ENCODE measurements at regions not wholly inside any gene's neighbourhood (a gene's known extent, or its start where the extent isn't known, plus 50 kb on each side); places are given as distances from the start of the nearest gene placed in this dataset.

DNA sequence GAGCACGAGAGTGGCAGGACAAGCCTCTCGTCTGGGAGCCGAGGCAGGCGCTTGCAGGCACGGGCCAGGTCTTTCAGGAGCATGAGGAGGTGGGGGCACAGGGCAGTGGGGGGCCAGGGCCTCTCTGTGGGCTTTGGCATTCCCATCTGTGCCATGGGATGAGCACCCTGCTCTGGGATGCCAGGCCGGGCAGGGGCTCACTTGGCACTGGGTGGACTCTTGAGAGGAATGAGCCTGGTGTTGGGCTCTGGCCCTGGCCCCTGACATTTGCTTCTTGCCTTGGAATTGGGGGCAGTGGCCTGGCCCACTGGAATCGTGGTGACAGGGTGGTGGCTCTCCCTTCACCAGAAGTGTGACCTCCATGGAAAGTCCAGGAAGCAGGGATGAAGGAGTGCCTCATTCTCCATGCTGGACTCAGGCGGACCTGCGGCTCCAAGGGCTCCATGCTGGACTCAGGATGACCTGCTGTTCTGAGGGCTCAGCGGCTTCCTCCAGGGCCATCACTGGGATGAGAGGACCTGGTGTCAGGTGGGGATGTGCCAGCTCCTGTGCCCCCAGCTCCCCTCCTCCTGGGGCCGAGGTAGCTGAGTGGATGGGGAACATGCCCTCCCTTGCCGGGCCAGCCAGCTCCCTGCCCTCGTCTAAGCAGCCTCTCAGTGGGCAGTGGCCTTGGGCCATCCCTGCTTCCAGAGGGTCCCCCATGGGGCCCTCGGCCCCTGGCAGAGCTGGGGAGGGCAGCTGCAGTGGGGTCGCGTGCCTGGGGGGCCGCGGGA, 220.3 kb downstream of the KIF26A start:
- no peak for ATAC-seq

DNA sequence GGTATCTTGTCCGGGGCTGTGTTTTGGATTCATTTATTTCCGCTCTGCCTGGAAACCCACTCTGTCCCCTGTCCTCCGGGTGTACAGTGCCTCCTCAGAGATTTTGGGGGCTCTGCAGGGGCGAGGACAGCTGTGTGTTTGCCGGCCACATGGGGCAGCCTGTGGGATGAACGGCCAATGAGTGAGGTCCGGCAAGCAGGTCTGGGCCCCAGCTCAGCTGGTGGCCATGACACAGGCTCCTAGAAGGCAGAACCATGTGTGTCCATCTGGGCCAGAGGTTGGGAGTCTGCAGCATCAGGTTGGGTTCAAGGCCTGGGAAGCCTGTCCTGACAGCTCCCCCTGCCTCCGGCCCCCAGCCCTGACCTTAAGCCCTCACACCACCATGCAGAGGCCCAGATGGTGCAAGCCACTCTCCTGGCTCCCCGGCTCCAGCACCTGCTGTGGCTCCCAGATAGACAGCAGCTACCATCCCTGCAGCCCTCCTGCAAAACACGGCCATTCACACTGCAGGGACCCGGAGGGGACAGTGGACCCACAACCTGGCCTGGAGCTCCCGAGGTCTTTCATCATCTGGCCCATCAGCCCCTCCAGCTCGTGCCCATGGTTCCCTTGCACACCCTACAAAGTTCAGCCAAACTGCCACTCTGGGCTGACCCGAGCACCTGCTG, 220.1 kb upstream of the C14orf180 start:
- ATAC-seq, result no peak

DNA sequence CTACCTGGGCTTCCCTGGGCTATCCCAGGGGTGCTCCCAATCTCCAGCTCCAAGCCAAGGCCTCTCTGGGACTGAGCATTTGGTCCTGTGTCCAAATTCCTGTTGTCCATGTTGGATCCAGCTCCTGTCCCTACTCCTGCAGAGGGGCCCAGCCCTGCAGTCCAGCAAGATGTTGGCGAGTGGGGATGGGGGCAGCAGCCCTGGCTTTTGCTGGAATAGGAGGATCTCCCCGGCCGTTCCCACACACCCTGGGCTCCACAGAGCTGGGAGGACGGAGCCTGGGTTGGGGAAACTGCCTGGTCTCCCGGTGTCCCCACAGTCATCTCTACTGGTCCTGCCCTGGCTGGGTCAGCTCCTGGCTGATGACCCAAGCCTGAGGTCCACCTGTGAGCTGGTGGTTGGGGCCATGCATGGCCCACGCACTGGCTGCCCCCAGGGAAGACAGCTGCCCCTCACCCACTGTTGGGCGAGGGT, 219.6 kb upstream of the C14orf180 start:
- ATAC-seq, result no peak

DNA sequence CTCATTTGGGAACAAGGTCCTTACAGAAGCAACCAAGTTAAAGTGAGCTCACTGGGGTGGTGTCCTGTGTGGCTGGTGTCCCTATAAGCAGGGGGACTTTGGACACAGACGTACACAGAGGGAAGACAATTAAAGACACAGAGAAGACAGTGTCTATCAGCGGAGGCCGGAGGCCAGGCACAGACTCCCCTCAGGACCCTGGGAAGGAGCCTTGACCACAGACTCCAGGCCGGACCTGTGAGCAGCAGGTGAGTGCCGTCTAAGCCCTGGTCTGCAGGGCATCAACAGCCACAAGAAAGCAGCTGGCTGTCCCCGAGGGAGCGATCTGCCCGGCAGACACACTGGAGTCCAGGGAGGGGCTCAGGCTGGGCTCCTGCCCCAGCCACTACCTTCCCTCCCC, 219.1 kb upstream of the C14orf180 start:
- no peak for ATAC-seq

DNA sequence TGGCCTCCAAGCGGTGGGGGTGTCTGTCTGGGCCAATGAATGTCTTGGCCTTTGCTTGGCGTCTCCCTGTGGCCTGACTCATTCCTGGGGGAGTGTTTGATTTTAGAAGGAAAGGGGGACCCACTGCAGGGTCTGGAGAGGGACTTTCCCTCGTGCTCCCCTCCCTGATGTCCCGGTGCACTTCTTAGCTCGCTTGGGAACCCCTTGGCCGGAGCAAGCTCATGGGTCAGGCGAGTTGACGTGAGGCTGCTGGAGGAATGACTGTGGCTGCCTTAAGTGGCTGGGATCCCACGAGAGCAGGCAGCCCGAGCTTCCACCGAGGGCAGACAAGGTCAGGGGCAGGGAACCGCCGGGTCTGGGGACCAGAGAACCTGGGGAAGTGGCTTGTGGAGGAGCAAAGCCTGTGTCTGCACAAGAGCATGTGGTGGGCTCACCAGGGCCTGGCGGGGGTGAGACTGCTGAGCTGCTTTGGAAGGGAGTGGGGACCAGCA, 218.4 kb upstream of the C14orf180 start:
- ATAC-seq, result no peak

DNA sequence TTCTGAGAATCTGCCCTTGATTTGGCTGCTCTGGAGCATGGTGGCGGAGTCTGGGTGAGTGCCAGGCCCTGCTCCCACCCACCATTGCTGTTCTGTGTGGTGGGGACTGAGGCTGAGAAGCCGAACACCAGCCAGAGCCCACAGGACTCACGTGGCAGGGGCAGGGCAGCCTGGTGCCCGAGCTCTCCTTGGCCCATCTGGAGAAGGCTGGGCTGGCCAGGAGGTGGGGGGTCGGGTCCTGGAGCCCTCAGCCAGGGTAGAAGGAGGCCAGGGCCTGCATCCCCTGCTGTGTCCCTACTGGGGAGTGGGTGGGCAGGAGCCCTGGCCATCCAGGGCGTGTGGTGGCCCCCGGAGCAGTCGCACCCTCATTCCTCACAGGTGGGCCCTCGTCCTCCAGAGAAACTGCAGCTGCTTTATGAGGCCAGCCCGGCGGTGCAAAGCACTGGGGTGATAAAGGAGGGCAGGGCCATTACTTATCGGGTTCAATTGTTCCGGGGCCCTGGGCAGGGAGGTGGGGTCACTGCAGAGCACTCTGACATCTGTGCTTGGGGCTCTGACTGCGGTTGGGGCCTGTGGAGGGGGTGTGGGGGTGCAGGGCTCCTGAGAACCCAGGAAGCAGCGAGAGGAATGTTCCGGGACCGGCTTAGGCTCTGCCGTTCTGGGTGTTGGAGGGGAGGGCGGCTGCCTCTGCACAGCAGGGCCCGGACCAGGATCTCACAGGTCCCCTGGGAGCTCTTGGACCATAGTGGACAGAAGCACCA, 217.5 kb upstream of the C14orf180 start:
- ATAC-seq, result no peak

DNA sequence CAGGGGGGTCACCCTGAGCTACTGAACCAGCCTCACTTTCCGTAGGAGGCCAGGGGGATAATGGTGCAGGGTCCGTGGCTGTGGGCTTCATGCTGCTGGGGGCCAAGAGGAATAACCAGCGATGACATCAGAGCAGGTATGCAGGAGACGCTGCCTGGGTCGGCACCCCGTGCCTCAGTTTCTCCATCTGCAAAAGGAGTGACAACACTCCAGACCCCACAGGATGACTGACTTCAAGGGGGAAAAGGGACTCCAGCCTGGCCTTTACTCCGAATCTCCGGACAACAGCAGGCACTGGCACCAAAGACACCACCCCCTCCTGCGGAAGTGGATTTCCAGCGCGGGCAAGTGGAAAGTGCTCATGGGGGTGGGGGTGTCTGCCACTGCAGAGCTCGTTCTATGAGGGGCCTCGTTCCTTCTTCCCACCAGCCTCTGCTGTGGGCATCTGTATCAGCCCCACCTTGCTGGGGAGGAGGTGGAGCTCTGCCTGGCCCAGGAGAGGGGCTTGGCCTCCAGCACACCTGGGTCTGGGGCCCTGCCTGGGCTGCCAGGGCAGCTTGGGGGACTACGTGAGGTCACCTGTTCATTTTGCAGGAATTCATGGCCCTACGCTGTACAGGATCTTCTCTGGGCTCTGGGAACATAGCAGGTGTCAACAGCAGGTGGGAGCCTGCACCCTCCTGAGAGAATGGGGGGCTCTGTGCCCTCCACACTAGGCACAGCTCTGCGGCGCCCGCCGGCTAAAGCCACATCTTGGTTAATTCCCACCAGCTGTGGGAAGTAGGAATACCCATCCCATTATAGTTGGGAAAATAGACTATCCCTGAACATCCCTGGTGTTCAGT, 216.6 kb upstream of the C14orf180 start:
- ATAC-seq, result no peak

DNA sequence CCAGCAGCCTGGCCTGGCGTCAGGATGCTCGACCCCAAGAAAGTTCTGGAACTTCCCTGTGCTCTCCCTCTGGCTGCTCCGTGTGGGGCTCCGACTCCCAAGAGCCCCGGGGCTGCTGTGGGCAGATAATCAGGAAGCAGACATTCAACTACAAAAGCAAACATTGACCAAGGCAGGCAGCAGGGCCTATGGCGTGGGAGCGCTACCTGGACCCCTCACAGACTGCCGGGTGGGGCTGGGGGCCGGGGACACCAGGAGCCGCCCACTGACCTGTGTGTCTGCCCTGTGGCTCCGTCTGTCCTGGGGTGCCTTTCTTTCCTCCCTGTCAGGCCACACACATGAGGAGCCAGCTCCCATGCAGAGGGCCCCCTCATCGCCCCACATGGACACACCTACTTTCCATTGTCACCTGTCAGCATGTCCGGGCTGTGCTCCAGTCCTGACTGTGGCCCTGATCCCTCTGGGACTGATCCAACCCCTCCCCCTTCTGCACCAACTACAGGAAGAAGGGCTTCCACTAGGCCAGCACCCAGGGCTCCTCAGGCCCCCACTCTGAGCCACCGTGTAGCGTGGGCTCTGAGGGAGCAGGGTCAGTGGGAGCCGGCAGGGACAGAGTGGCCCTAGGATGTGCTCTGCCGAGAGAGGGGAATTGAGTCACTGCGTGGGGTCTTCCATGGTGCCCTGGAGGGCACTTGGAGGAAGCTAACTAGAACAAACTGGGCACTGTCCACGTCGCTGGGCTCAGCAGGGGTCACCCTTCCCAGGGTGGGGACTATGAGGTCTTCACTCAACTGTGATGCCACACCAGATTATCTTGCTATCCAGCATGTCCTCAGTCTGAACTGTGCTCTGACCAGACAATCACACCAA, 215.4 kb upstream of the C14orf180 start:
- no peak for ATAC-seq

DNA sequence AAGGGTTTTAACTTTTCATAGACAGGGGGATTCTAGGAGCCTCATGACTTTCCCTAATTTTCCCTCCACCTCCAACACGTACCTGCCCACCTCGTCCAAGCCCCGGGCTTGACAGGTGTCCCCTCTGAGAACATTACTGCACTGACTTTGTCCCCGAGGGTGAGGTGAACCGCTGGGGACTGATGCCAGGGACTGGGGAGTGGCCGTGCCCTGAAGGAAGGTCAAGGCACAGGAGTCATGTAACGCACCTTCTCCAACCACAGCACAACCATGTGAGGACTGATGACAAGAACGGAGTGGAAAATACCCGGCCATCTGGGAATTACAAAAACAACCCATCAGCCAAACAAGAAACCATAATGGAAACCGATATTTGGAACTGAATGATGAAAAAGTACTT, 214.7 kb upstream of the C14orf180 start:
- no peak for ATAC-seq

DNA sequence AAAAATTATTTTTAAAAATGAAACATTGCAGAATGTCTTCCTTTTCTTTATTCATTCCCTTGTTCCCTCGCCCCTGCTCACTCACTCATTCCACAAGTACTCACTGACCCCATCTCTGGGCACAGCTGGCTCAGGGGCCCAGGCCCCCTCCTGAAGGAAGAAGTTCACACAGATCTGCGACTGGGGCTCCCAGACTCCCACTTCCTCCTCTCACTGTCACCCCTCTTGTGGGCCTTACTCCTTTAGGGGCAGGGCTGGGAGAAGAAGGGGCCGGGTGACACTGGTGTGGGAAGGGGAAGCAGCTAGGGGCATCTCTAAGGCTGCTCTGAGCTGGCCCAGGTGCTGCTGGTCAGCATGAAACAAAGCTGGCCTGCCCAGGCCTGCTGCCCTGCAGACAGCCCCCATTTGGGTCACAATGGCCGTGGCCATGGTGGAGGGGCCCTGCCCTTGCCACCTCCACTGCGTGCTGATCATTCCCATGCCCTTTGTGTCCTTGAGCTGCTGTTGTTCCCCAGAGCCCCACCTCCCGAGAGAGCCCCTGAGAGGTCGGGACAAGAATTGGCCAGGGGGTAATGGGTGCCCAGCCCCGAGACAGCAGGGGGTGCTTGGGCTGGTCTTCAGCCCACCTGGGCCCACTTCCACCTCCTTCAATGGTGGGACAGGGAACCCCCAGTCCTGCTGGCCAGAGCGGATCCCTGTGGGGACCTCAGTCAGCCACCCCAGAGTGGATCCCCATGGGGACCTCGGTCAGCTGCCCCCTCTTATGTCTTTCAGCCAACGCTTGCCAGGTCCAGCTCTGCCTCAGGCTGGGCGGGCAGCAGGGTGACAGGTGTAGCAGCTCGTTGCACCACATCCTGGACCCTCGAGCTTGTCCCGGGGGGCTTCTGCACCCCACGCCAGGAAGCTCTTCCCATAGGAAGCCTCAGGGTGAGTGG, 212.4 kb upstream of the C14orf180 start:
- no peak for ATAC-seq

DNA sequence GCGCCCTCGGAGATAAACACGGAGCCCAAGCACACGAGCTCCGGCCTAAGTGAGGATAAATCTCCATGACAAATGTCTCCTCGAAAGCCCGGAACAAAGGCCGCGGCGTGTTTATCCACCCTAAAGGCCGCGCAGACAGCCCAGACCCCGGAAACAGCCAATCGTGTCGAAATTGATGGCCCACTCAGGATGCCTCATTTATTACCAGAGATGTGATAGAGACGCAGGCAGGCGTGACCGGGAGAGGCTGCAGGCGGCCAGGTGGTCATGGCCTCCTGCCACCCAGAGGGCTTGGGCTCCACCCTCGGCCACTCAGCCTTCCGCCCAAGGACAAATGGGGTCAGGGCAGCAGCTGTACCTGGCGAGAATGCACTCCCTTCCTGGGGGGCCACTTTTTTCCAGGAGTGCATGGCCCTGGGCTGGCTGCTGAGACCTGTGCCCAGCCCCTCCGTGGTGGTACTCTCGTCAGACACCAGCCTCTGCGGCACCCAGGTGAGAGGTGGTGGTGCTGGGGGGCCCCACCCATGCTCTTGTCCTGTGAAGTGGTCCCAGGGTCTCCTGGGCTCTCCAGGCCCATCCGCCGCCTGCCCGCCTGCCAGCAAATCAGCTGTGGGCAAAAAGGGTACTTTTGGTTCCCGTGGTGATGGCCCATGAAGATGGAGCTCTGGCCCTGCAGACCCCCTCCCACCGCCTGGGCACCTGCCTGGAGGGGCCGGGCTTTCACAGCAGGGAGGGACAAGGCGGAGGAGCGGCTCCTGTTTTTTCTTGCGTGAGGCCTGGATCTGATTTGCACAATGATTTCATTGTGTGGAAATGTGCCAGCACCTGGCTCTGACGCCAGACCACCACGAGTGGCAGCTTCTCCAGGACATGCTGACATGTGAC, 211.5 kb upstream of the C14orf180 start:
- no peak for ATAC-seq

DNA sequence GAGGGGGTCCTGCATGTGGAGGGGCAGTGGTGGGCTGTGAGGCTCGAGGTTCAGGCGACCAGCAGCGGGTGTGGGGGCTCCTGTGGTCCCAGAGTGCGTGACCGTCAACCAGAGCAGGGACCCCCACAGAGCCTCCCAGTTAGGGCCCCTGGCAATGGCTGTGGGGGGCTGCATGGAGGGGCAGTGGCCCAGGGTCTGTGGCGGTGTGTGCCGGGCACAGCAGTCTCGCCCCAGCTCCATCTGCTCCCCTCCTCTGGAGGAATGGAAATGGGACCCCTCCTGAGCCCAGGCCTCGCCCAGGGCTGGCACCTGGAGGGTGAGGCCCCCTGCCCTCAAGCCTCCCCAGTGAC, 210.8 kb upstream of the C14orf180 start:
- ATAC-seq, result no peak

DNA sequence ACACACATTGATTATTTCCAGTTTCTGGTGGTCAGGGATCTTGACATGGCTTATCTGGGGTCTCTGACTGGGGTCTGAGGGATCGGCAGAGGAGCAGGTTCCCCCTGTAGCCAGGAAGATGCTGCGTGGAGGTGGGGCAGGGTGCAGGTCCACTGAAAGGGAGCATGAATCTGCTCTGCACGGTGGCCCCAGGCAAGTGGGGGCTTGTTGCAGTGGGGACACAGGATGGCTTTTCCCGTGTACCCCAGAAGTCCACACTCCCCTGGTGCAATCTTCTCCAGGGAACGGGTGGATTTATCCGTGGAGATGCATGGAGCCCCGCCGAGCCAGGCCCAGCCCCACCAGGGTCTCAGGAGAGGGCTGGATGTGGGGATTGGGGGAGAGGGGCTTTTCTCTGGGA, 210.4 kb upstream of the C14orf180 start:
- ATAC-seq, result no peak

DNA sequence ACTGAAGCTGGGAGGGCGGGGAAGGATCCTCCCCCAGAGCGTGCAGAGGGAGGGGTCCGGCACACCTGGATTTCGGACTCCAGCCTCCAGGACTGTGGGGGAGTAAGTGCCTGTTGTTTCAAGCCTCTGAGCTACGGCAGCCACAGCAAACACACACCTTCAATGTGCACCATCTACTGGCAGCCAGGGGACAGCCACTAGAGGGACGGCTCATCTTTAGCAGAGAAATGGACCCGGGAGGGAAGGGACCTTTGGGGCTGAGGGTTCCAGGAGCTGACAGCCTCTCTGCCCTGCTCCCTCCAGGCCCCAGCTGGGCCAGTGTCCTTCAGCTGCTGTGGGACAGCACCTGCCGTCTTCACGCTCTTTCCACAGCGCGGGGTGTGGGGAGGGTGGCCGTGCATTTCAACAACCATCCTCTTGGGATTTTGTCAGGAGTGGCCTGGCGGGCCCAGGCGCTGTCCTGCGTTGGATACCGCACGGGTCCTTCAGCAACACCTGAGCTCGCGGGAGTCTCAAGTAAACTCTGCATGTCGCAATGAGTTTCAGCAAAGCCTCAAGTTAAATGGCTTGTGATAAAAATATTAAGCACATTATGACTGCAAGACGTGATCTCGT, 209.2 kb upstream of the C14orf180 start:
- no peak for ATAC-seq

DNA sequence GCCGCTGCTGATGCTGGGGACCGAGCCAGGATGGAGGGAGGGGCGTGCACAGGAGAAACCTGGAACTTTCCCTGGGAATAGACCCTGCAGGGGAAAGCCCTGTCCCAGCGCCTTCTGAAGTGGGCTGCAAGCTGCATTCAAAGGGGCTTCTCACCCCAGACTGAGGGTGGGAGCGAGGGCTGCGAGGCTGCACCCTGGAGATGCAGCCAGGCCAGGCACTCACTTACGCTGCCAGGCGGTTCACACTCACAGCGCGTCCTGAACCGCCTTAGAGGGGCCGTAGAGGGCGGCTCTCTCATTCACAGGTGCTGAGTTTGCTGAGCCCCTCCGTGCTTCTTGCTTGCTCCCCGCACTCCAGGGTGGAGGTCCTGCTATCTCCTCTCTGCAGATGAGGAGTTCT, 208.5 kb upstream of the C14orf180 start:
- no peak for ATAC-seq

DNA sequence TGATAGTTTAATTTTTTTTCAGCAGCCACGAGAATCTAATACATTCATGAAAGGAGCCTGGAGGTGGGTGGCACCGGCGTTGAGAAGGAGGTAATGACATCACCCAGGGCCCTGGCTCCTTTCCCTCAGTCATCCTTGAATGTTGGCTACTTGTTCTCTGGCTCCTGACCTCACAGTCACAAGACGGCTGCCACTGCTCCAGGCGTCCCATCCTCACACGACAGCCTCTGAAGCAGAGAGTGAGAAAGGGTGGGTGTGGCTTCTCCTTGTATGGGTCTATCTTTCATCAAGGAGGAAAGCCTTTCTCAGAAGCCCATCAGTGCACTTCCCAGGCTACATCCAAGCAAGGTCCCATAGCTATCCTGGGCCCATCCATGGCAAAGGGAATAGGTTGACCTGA, 207.6 kb upstream of the C14orf180 start:
- no peak for ATAC-seq

DNA sequence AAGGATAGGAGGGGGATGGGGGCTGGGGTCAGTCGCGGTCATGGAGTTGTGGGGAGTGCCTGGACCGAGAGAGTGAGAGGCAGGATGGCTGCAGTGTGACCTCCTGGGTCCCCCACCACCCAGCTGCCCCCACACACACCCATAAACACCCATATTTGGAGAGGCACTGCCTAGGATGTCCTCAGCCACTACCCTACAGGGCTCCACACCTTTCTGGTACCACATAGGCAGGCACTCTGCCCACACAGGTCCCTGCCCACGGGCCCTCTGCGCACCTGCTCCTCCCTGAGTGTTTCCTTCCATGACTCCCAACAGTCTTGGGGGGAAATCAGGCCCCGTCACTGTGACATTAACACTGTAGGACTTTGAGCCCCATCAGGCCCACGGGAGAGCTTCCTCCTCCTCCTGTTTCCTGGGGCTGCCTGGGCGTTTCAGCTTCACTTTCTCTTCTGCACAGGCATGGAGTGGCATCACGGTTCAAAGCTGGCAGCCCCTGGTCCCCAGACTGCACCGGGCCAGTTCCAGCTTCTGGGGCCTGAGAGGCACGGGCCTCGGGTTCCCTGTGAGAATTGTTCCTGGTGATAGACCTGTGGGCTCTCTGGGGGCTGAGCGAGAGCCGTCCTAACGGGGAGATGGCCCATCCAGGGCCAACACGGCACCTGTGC, 207.0 kb upstream of the C14orf180 start:
- ATAC-seq, result no peak

All from esophagus mucosa (tissue), 1 donor.